ENCODE measurements at regions not wholly inside any gene's neighbourhood (a gene's known extent, or its start where the extent isn't known, plus 50 kb on each side); places are given as distances from the start of the nearest gene placed in this dataset.

GRCh38 chr9:2991292-2991691, 147.4 kb upstream of the PUM3 start:
- TF ChIP-seq KDM1A (IDR thresholded peaks at IDR 0.05) (no peak), PREB (CRISPR knock-in tag; IDR thresholded peaks at IDR 0.05) (no peak), ZBTB8A (IDR thresholded peaks at IDR 0.05; ENCODE audit: partially characterized antibody) (no peak)

All from K562 (cell line).